Neural progenitor cell (in vitro differentiated cells): ENCODE measurements at regions not wholly inside any gene's neighbourhood (a gene's known extent, or its start where the extent isn't known, plus 50 kb on each side); places are given as distances from the start of the nearest gene placed in this dataset.

Source experiments
- EZH2 ChIP-seq: fragments of 200-600 bp; sonication (generic); IDR thresholded peaks from 2 replicates; pipeline ENCODE4 v1.6.1; 2017; ENCODE audit warnings: antibody characterized with exemption, mild to moderate bottlenecking, moderate library complexity
- TF ChIP-seq, protein P1 (sequence below): fragments of 200-600 bp; sonication (generic); IDR thresholded peaks from 2 replicates; pipeline ENCODE4 v1.5.1; 2017; ENCODE audit warnings: antibody characterized with exemption, mild to moderate bottlenecking

DNA sequence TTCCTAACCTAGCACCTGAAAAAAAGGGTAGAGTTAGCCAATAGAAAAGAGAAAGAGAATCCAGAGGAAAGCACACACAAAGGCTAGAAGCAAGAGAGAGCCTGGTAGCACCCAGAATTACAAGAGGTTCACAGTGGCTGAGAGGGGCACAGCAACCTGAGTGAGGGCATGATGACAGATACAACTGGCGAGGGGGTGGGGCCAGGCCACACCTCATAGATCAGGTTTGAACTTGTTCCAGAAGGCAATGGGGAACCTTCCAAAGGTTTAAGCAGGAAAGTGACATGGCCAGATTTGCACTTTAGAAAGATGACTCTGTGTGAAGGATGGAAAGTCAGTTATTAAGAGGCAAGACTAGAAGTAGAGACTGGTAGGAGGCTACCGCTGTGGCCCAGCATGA is 148.0 kb downstream of the TTC32 start:
- TF ChIP-seq, protein P1, sequence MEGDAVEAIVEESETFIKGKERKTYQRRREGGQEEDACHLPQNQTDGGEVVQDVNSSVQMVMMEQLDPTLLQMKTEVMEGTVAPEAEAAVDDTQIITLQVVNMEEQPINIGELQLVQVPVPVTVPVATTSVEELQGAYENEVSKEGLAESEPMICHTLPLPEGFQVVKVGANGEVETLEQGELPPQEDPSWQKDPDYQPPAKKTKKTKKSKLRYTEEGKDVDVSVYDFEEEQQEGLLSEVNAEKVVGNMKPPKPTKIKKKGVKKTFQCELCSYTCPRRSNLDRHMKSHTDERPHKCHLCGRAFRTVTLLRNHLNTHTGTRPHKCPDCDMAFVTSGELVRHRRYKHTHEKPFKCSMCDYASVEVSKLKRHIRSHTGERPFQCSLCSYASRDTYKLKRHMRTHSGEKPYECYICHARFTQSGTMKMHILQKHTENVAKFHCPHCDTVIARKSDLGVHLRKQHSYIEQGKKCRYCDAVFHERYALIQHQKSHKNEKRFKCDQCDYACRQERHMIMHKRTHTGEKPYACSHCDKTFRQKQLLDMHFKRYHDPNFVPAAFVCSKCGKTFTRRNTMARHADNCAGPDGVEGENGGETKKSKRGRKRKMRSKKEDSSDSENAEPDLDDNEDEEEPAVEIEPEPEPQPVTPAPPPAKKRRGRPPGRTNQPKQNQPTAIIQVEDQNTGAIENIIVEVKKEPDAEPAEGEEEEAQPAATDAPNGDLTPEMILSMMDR = no peak
- TF ChIP-seq EZH2 = no peak
